HG02610 (cell line): ENCODE measurements at regions not wholly inside any gene's neighbourhood (a gene's known extent, or its start where the extent isn't known, plus 50 kb on each side); places are given as distances from the start of the nearest gene placed in this dataset.

Source experiments
- ATAC-seq: cut with Tn5 transposase; IDR thresholded peaks from one replicate; pipeline ENCODE4 v1.9.1; 2021; ENCODE audit warnings: mild to moderate bottlenecking, moderate library complexity; ENCODE audit not compliant: unreplicated experiment

DNA sequence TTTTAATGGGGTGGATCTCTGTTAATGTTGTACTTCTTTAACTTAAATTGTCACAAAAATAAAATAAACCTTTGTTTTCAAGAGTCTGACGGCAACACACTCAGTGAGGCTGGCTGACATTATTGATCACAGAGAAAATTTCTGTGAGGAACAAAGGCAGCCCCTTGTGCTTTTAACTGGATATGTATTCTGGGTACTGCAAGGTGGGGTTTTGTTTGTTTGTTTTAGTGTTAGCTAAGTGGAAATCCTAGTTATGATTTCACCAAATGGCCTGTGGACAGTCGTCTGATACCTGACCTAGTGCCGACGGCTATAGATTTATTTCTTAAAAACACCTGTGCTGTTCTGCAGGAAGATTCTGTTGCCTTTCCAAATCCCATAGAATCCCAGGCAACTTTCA, 1329.5 kb upstream of the ZEB2 start:
- ATAC-seq: no peak

DNA sequence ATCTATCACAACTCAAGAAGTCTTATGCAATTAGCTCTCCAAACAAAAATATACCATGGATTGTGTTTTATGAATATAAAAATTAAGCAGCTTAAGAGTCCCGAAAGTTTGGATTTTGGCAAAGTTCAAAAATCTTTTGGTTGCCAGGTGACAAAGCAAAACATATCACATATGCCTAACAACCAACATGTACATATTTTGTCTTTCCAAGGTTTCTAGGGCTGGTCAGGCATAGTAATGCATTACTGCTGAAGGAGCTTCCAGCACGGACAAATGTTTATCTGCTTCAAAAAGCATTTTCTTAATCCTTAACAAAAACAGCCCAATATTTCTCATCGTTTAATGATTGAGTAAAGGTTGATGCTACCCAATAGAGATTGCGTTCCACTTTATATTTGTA, 1327.1 kb upstream of the ZEB2 start:
- no peak for ATAC-seq

DNA sequence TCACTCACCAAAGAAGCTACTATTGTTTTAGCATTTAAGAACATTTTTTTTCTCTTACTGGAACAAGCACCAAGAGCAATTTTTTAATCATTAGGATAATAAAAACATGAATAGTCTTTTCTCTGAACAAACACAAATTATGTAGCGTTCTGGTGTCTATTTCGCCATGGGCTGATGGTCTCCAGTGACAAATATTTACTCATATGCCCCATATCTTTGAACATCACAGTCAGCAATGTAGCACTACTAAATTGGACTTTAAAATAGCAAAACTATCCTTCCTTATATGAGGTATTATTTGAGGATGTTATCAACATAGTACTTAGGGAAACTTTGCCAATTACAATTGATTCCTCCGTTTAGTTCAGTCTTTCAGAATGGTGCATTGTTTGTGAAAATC, 1326.0 kb upstream of the ZEB2 start:
- no peak for ATAC-seq

DNA sequence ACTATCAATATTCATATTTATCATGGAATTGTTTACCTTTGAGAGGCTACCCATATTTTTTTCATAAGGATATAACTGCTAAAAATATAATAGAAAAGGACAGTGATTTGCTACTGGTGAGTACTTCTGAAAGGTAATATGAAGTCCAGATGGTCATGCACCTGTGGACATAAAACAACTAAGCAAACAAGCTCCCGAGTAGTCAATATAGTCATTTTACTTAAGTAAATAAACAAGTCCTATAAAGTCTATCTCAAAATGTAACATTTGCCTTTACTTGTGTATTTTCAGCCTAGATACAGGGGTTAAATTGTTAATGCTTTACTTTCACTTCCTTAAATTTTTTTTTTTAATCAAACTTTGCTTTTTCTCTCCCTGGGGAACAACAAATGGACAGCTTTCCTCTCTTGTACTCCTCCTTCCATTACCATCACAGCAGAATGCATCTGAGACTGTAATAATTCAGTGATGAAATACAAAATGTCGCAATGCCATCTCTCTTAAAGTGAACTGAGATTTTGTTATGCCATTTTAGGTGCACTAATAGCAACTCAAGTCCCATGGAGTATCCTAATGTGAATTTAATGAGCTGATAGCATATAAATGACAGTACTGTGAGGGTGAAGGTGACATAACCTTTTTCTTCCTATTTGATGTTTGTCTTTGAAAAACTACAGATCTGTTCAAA, 1325.4 kb upstream of the ZEB2 start:
- no peak for ATAC-seq

DNA sequence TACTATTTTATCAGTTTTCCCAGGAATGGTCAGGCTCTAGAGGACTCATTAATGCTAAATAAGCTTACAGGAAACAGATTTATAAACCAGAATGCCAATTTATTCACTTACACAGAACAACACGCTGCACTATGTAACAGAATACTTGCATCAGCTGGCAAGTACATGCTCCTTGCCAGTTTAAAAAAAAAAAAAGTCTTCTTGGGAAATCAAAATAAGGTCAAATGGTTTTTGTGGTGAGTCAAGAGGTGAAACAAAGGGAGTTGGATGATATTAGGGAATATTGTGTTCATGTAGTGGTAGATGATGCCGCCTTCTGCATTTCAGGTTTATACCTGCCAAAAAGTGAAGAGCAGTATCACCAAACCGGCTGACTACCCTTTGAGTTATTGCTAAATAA, 1322.1 kb upstream of the ZEB2 start:
- no peak for ATAC-seq

DNA sequence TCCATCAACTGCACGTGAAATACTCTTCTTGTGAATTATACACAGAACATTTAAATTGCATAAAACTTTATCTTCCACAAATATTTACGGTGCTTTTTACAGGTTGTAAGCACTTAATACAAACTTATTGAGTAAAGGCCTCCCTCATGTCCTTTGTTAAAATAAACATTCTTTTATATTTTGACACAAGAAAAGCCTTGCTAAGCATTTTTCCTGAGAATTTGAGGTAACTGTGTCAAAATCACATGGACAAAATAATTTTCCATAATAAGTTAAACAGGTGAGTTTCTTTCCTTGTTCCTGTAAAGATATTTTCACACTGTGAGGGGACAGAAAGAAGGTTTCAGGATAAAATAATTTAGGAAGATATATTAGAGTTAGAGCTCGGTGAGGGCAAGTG, 1317.1 kb upstream of the ZEB2 start:
- no peak for ATAC-seq

DNA sequence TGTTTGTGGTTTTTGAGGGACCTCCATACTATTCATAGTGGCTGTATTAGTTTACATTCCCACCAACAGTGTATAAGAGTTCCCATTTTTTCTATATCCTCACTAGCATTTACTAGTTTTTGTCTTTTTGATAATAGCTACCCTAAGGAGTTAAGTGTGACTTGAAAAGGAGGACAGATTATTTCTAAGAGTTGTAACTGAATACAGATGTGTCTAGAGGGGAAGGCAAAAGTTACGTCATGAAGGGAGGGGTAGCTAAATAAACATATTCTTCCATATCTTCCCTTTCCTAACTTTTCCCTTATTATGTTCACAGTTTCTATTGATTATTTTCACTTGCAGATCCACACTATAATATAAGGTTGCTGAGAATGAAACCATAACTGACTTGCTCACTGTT, 1315.7 kb upstream of the ZEB2 start:
- ATAC-seq: no peak

DNA sequence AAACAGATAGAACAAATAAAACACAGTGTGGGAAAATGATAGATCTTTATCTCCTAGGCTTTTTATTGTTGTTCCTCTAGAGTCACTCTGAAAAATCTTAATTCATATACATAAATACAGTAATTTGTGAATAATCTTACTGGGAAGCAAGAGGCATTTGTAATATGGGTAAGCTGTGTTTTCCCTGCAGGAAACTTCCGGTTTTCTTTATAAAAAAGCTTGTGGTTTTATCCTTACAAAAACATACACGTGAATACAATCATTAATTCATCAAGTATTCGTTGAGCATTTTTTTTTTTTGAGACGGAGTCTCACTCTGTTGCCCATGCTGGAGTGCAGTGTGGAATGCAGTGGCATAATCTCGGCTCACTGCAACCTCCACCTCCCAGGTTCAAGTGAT, 1312.8 kb upstream of the ZEB2 start:
- no peak for ATAC-seq

DNA sequence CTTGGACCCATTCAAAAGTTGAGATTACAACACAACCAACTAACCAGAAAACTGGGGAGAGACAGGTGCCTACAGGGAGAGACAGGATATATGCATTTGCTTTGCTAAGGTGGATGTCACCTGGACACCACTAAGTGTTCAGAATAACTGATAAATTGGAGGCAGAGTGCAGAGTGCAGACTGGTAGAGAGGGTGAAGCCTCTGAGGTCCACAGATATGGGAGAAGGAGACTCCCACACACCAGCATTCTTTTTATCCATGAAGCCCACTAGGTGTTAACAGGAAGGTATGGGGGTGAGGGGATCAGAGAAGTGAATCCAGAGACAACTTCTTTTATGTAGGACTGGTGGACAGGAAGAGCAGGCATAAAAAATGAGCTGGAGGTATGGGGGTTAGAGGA, 1310.0 kb upstream of the ZEB2 start:
- ATAC-seq: no peak

DNA sequence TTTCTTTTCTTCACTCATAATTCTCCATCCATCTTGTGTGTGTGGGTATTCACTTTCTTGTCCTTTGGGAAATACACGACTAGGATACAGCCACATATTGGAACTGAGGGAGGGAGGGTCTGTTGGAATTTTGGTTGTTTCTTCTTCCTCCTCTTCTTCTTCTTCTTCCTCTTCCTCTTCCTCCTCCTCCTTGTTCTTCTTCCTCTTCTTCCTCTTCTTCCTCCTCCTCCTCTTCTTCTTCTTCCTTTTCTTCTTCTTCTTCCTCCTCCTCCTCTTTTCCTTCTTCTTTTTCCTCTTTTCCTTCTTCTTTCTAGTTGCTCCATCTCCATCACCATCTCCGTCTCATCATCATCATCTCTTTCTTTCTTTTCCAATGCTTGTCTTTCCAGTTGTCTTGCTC, 1307.3 kb upstream of the ZEB2 start:
- no peak for ATAC-seq

DNA sequence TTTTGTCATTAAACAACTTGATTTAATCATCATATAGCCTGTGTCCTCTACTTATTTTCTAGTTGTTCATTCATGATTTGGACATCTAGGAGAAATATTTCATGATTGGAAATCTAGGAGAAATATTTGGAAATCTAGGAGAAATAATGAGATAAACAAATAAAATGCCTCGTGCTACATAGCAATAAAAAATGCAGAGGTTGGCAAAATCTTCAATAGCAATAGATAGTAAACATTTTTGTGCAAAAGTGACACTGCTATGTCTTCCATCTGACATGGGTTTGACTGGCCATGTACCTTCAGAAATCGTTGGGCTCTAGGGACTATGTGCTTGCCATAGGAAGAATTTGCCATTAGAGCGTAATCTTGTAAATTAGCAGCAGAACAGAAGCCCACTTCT, 1304.5 kb upstream of the ZEB2 start:
- ATAC-seq: no peak

DNA sequence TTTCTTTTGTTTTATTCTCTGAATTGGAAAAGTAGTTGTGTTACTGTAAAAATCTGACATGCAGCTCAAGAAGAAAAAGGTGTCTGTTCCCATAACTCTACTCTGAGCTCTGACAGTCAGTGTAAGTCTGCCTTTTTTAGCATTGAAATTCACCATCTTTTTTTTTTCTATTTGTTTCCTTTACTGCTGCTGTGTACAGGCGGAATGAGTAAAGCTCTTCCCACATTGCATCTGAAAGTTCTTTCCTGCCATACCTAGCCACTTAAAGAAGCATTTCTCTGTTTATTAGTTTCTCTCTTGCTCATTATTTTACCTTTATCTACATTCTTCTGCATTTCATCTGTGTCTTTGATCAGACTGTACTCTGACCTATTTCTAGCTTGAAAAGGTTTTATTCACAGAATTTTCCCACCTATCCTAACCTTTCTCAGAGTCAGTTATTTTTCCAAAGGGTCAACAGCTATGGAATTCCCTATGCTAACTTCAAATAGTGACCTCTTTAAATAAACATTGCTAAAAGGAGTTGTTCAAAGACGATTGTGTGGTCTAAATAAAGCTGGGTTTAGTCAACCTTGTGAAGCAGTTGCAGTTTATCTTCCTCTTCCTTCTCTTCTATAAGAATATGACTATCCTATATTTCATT, 1303.1 kb upstream of the ZEB2 start:
- no peak for ATAC-seq

DNA sequence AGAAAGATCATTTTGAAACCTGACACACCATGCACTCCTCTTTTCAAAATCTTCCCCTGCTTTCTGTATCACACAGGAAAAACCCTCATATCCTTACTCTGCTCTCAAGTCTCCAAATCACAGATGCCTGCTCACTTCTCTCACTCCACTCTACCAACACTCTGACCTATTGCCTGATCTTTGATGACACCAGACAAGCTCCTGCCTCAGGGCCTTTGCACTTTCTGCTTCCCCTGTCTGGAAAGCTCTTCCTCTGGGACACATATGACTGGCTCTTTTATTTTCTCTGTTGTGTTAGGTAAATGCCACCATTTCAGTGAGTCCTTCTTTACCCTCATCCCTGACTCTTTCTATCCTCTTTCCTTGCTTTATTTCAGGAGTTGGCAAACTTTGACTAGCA, 1300.7 kb upstream of the ZEB2 start:
- ATAC-seq: no peak

DNA sequence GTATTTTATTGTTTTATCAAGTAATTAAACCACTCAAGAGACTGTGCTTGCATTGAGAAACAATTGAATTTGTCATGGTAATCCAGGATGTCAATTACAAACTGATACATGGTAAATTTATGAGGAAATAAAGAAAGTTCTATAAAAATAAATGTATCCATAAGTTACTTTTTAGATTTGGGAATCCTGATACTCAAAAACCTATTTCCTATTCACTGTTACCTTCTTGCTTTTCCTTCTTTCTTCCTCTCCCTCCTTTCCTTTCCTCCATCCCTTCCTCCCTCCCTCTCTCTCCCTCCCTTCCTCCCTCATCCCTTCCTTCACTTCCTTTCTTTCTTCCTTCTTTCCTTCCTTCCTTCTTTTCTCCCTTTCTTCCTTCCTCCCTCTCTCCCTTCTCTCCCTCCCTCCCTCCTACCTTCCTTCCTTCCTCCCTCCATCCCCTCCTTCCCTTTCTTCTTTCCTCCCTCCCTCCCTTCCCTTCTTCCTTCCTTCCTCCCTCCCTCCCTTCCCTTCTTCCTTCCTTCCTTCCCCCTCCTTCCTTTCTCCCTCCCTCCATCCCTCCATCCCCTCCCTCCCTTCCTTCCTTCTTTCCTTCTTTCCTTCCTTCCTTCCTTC, 1299.1 kb upstream of the ZEB2 start:
- no peak for ATAC-seq

DNA sequence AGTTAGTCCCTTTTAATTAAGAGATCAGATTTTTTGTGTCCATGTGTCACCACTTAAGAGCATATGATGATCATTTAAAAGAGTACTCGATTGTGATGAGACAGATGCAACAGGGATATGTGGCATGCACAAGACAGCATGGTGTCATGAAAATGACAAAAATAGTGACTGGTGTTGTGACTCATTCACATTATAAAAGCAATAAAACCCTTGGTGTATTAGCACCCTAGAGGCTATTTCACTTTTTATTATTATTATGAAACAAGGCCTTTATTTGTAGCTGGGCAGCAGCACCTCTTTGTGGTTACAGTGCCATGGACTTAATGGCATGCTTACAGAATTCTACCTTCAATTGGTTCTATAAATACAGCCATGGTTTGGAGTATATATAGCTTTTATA, 1296.0 kb upstream of the ZEB2 start:
- ATAC-seq: no peak

DNA sequence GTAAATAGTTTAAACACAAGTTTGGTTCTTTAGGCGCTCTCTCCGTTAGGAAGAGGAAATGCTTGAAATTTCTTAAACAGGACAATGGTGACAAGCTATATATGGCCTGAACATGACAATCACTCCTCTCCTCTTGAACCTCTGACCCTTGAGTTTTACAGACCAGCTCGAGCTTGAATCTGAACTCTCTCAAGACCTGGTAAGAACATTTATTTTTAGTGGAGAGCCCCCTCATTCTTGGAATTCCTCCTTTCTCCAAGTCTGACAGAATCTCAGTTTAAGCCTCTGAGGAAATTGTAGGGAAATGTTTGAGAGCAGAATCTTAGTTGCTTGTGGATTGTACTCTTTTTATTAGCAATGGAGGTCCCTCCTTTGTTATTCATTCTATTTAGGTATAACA, 1293.6 kb upstream of the ZEB2 start:
- no peak for ATAC-seq

DNA sequence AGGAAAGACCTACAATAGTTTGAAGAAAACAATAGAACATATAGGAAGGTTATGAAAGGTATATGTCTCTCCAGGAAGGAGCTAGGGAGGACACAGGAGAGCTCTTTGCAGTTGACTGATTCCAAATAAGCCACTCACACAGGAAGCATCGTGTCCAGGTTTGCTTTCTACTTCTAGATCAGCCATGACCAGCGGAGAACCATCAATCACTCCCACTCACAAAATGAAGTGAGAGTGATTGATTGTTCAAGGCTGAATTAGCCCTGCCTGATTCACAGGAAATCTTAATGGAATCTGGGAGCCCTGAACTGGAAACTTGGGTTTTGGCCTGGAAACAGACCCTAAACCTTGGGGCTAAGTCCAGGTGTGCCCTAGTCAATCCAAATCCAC, 1292.2 kb upstream of the ZEB2 start:
- no peak for ATAC-seq

DNA sequence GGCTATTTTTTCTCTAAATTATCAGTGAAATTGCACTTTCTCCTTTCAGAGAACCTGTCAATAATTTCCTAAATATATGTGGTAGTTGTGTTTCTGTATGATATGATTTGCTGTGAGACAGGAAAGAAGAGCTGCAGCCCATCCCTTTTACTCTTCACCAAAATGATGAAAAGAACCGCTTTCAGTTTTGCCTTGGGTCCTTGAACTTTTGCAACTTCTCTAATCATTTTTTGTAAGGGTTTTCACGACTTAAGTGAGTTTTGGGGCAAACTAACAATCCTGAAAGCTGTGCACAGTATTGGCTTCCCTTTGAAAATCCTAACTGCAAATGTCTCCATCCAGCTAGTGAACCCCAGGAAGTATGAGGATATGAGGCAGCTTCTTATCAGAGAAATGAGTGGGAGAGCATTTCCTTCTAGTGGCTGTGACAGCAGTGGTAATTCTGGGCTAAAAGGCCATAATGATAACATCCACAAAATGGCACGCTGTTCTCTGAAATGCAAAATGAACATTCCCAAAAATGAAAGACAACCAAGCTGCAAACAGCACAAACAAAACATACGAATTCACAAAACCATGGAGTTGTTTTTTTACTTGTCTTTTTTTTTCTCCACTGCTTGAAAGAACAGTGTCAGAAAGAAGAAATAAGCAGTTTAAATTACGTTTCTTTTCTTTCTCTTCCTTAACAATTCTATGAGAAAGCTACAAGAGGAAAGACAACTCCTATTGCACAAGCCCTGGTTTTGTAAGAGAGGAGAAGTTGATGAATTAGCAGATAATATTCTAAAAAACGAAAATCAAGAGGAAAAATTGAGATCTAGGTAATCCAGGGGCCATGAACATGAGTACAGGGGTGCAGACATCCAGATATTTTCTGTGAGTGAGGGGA, 1291.6 kb upstream of the ZEB2 start:
- no peak for ATAC-seq

DNA sequence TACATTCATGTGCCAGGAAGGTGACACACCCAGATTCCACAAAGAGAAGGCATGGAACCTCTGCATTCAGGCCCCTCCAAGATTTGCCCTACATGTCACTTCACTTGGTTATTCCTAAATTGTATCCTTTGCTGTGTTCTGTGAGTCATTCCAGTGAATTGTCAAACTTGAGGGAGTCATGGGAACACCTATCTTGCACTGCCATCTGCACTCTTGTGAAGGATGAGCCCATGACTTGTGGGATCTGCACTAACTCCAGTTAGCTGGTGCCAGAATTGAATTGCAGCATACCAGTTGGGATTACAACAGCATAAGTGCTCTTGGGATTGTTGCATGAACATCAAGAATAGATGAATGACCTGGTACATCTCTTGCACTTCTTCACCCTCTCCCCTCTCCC, 1288.0 kb upstream of the ZEB2 start:
- no peak for ATAC-seq

DNA sequence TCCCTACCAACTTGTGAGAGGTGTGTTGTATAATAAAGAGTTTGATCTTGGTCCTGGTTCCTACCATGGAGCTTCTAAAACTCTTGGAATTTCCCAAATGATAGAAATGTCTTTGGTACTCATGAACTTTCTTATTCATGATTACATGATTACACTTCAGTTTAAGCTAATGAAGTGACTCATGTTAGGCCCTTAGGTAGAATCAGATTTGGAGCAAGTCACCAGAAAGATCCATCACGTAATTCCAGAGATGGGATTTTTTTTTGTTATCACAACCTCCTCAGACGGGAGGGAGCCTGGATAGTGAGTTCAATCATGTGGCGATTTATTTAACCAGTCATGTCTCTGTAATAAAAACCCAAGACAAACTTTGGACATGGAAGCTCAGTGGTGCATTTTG, 1287.6 kb upstream of the ZEB2 start:
- ATAC-seq: no peak

DNA sequence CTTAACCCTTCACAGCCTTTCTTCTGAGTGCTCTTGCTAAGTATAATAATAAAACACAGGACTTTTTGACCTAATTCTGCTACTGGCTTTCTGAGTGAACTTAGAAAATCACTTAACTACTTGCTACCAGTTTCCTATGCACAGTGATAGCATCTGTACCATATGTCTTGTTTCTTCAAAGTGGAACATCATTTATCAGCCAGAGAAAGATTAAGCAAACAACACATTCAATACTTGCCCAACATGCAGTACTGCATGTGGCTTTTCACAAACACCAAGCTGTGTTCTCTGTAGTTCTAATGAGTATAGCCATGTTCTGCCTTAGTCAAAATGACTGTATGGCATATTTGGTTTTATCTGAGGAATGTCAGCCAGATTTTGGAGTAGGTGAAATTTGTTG, 1286.6 kb upstream of the ZEB2 start:
- no peak for ATAC-seq

DNA sequence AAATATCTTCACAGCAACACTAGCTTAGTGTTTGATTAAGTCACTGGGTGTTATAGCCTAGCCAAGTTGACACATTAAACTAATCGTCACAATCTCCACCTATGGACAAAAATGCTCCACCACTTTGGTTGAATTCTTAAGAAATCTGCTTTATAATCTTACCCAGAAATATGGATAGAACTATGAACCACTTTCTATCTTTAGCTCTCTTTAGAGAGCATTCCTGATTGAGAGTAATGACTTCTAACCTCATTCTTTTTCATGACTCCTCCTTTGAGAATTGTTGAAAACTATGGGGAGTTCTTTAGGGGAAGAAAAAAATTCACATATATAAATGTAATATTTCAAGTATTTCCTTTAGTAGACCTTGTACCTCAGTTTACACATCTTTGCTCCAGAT, 1282.2 kb upstream of the ZEB2 start:
- no peak for ATAC-seq
